Spleen (tissue), 11 donors: ENCODE measurements at regions not wholly inside any gene's neighbourhood (a gene's known extent, or its start where the extent isn't known, plus 50 kb on each side); places are given as distances from the start of the nearest gene placed in this dataset.
A peak's percentile ranks its signal among the peaks of the same experiment; 100 is the strongest.

Experiments
- DNase-seq: peaks from one replicate; pipeline ENCODE4 v3.0.0-alpha.2; 2020
- H3K27ac ChIP-seq, 8 donors: fragments of 200-600 bp; sonication (generic) in 7 of 8; 1 replicate in 4 of 8; 2 replicates in 4 of 8; pipeline versions ENCODE4 v1.5.0 to v1.8.0; 2016 to 2021; ENCODE audit warnings: inconsistent platforms in 4 of 8, mild to moderate bottlenecking in 4 of 8, moderate library complexity in 1 of 8
- H3K27me3 ChIP-seq, 7 donors: fragments of 200-600 bp; sonication (generic) in 6 of 7; replicated peaks in 1 of 7; 1 replicate in 4 of 7; 2 replicates in 3 of 7; pipeline versions ENCODE4 v1.5.0 to v1.8.0; 2016 to 2021; ENCODE audit warnings: inconsistent platforms in 3 of 7, mild to moderate bottlenecking in 1 of 7
- H3K36me3 ChIP-seq, 6 donors: fragments of 200-600 bp; sonication (generic) in 5 of 6; 1 replicate in 4 of 6; 2 replicates in 2 of 6; pipeline versions ENCODE4 v1.5.0 to v1.8.0; 2016 to 2021; ENCODE audit warnings: inconsistent platforms in 2 of 6
- H3K4me1 ChIP-seq, 6 donors: fragments of 200-600 bp; sonication (generic) in 5 of 6; 1 replicate in 3 of 6; 2 replicates in 3 of 6; pipeline versions ENCODE4 v1.5.0 to v1.8.0; 2016 to 2021; ENCODE audit warnings: inconsistent platforms in 3 of 6
- H3K4me3 ChIP-seq, 8 donors: fragments of 200-600 bp; sonication (generic) in 7 of 8; 1 replicate in 4 of 8; 2 replicates in 4 of 8; pipeline versions ENCODE4 v1.5.0 to v1.8.0; 2016 to 2021; ENCODE audit warnings: inconsistent platforms in 4 of 8, mild to moderate bottlenecking in 4 of 8, moderate library complexity in 2 of 8
- H3K9me3 ChIP-seq, 8 donors: fragments of 200-600 bp; sonication (generic) in 7 of 8; 1 replicate in 4 of 8; 2 replicates in 4 of 8; pipeline versions ENCODE4 v1.5.0 to v1.8.0; 2016 to 2021; ENCODE audit warnings: inconsistent platforms in 4 of 8
- POLR2A ChIP-seq, 3 donors: fragments of 450-650 bp; IDR thresholded peaks; one replicate each; pipeline ENCODE4 v1.5.1; 2017; ENCODE audit warnings: antibody characterized with exemption in 3 of 3, mild to moderate bottlenecking in 1 of 3
- POLR2AphosphoS5 ChIP-seq, 3 donors: sonication (generic); formaldehyde crosslinking; IDR thresholded peaks; one replicate each; pipeline ENCODE4 v1.5.1; 2017; ENCODE audit warnings: antibody characterized with exemption in 3 of 3
- WGBS, 5 donors: extraction: QIAGEN DNeasy Blood & Tissue Kit in 3 of 5; methylation state at CpG; one replicate each; pipeline versions ENCODE4 v1.1.5 to v1.1.7; 2013 to 2018; 5-methylcytosine and 5-hydroxymethylcytosine counted together
- intact Hi-C: fragments of 100-400 bp; cut with DNase I; formaldehyde crosslinking; loops from one replicate; pipeline ENCODE4 v1.15.0; 2023; ENCODE audit warnings: low total_unique reads
- TF ChIP-seq, protein P1 (sequence below), 11 experiments: fragments of 200-600 bp in 7 of 11; fragments of 450-650 bp in 4 of 11; sonication (generic) in 4 of 11; IDR thresholded peaks in 8 of 11; conservative IDR thresholded peaks in 3 of 11; 1 replicate in 7 of 11; 2 replicates in 4 of 11; pipeline versions ENCODE4 v1.4.0 to v1.8.0; 2016 to 2021; ENCODE audit warnings: antibody characterized with exemption in 11 of 11, inconsistent platforms in 4 of 11, mild to moderate bottlenecking in 1 of 11
- donor health status: healthy with polysubstance abuse.
- donor health status: DM: no; HTN: no; CAD: no; lungs with moderate emphysema.
- donor health status: DM: no; HTN: no; CAD: no.
- donor health status: Bipolar disorder and iron deficiency.
- donor health status: healthy.
- donor health status: DM: no; HTN: no; CAD: no.
- donor health status: DM: yes; HTN: yes; CAD: no.

DNA sequence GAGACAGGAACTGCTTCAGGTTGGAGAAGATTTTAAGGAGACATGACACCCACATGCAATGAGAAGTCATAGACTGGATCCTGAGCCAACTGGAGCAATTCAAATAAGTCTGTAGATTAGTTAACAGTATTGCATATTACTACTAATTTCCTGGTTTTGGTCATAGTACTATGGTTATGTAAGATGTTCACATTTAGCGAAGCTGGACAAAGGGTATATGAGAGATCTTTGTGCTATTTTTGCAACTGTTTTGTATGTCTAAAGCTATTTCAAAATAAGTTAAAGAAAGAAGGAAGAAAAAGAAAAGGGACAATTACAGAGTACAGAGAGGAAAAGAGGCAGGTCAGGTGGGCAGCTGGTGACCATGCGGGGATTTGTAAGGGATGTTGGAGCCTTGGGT lies 116.5 kb upstream of the SVIL start:
- 57 to 88% (median 81%) methylated on average over 2 of the region's 2 CpGs for whole genome bisulfite sequencing, 5 donors
- TF ChIP-seq POLR2AphosphoS5 (IDR thresholded peaks at IDR 0.05) (no peak), POLR2A (IDR thresholded peaks at IDR 0.05) (no peak)
- TF ChIP-seq, protein P1, sequence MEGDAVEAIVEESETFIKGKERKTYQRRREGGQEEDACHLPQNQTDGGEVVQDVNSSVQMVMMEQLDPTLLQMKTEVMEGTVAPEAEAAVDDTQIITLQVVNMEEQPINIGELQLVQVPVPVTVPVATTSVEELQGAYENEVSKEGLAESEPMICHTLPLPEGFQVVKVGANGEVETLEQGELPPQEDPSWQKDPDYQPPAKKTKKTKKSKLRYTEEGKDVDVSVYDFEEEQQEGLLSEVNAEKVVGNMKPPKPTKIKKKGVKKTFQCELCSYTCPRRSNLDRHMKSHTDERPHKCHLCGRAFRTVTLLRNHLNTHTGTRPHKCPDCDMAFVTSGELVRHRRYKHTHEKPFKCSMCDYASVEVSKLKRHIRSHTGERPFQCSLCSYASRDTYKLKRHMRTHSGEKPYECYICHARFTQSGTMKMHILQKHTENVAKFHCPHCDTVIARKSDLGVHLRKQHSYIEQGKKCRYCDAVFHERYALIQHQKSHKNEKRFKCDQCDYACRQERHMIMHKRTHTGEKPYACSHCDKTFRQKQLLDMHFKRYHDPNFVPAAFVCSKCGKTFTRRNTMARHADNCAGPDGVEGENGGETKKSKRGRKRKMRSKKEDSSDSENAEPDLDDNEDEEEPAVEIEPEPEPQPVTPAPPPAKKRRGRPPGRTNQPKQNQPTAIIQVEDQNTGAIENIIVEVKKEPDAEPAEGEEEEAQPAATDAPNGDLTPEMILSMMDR (IDR thresholded peaks at IDR 0.05 in 8 of 11, conservative IDR thresholded peaks at IDR 0.05 in 3 of 11) = no peak
- Histone ChIP-seq H3K4me1 (peaks cover 0 to 2% (median 0%) of the 10 kb centered on the region in 6 donors), H3K27ac (peak overlapping the region in 2 of 8 donors; percentile 29 to 41), H3K36me3 (no peaks in the 10 kb centered on the region), H3K9me3 (no peaks in the 10 kb centered on the region), H3K4me3 (no peak overlapping the region), H3K27me3 (peaks cover 0 to 4% (median 0%) of the 10 kb centered on the region in 7 donors)
- DNase-seq = no peak
- intact Hi-C loops = no loop called here

DNA sequence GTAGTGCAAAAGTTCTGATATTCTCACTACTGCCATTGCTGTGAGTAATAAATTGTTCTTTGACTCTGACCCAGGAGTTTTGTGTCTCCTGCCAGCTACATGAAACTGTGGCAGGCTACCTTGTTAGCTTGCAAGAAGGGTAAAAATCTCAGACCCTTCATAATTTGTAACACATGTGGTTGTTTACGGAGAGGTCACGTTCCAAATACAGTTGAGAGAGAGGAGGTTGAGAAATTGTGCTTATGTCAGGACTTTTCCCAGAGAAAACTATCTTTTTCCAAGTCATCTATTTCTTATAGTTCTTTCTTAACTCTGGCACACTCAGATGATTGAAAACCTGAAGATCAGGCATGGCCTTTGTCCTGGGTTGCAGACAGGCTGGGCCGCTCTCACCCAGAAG lies 114.4 kb upstream of the SVIL start:
- no peak for DNase-seq
- Histone ChIP-seq H3K9me3 (no peaks in the 10 kb centered on the region), H3K27me3 (peaks cover 0 to 4% (median 0%) of the 10 kb centered on the region in 7 donors), H3K27ac (no peak overlapping the region), H3K4me1 (peaks cover 0 to 4% (median 0%) of the 10 kb centered on the region in 6 donors), H3K4me3 (no peak overlapping the region), H3K36me3 (no peaks in the 10 kb centered on the region)
- intact Hi-C loops = no loop called here
- TF ChIP-seq, protein P1 (IDR thresholded peaks at IDR 0.05 in 8 of 11, conservative IDR thresholded peaks at IDR 0.05 in 3 of 11) = no peak
- no peak for TF ChIP-seq POLR2A (IDR thresholded peaks at IDR 0.05)
- no peak for TF ChIP-seq POLR2AphosphoS5 (IDR thresholded peaks at IDR 0.05)
- 91 to 96% (median 93%) methylated on average over 3 of the region's 3 CpGs for WGBS, 5 donors

DNA sequence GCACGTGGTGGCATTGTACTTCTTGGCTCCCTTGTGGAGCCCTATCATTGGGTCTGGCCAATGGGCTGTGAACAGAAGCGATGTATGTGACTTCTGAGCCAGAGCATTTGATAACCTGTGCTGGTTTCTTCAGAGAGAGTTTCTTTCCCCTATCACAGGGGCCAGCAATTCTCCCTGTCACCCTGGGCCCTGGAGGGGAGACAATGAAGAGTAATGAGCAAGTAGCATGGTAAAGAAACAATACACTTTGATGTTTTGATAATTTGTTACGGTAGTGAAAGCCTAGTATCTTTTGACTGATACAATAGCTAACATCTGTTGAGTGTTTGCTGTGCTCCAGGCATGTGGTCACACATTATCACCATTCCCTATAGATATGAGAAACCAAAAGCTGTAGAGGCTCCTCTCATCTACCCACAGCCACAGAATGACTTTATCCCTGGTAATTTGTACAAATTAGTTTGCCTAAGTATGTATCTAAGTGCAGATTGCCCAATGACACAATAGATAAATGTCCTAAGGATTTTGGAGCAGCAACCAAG lies 113.4 kb upstream of the SVIL start:
- no peak overlapping the region for H3K4me3 ChIP-seq
- H3K27me3 ChIP-seq = peaks cover 0 to 4% (median 0%) of the 10 kb centered on the region in 7 donors
- DNase-seq = no peak
- no peak for TF ChIP-seq POLR2A (IDR thresholded peaks at IDR 0.05)
- intact Hi-C loops = no loop called here
- H3K4me1 ChIP-seq = peaks cover 0 to 4% (median 0%) of the 10 kb centered on the region in 6 donors
- no peak overlapping the region for H3K27ac ChIP-seq
- H3K36me3 ChIP-seq = no peaks in the 10 kb centered on the region
- 82 to 90% (median 88%) methylated on average over 3 of the region's 3 CpGs for WGBS, 5 donors
- H3K9me3 ChIP-seq = no peaks in the 10 kb centered on the region

DNA sequence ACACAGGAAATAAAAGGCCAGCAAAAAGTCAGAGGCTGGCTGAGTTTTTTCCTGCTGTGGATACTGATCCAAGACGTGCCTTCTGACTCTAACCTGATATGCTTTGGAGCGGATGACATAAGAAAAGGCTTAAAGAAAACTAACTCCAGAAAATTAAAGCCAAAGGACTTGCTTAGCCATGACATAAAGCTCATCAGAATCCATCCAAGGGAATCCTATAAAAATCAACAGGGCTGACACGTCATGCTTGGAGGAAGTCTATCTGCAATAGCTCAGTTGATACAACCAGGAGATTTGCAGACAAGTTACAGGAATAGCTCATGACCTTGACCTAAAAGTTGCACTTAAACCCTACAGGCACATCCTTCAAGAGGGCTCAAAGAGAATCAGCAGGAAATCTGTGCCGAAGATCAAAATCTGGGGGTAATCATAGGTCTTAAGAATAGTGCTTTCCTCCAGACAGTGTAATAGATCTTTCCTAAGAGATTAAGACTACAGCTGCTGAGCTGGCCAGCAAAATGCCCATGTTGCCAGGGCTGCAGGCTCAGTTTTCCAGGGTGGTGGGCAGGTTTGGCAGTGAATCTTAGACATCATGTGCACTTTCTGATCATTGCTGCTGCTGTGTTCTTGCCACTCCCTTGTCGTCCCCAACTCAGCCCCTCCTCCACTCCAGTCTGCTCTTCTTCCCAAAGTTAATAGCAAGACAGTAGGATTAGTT lies 111.5 kb upstream of the SVIL start:
- H3K36me3 ChIP-seq = no peaks in the 10 kb centered on the region
- TF ChIP-seq POLR2AphosphoS5 (IDR thresholded peaks at IDR 0.05) = no peak
- TF ChIP-seq, protein P1 (IDR thresholded peaks at IDR 0.05 in 8 of 11, conservative IDR thresholded peaks at IDR 0.05 in 3 of 11) = no peak
- no peak for TF ChIP-seq POLR2A (IDR thresholded peaks at IDR 0.05)
- no peak for DNase-seq
- WGBS, 5 donors = 59 to 74% (median 61%) methylated on average over 5 of the region's 5 CpGs
- H3K4me3 ChIP-seq = no peak overlapping the region
- no peak overlapping the region for H3K27ac ChIP-seq
- peaks cover 0 to 4% (median 0%) of the 10 kb centered on the region in 6 donors for H3K4me1 ChIP-seq
- H3K27me3 ChIP-seq = peaks cover 0 to 4% (median 0%) of the 10 kb centered on the region in 7 donors
- H3K9me3 ChIP-seq = no peaks in the 10 kb centered on the region
- intact Hi-C loops = no loop called here
